ENCODE measurements at regions not wholly inside any gene's neighbourhood (a gene's known extent, or its start where the extent isn't known, plus 50 kb on each side); places are given as distances from the start of the nearest gene placed in this dataset.

GRCh38 chr11:119547511-119547910 is 124.5 kb upstream of the THY1 start:
- no peak for TF ChIP-seq CTCF (IDR thresholded peaks at IDR 0.05)
- TF ChIP-seq POLR2A (IDR thresholded peaks at IDR 0.05), result no peak
